ENCODE measurements at regions not wholly inside any gene's neighbourhood (a gene's known extent, or its start where the extent isn't known, plus 50 kb on each side); places are given as distances from the start of the nearest gene placed in this dataset.

GRCh38 chr15:101123222-101123910 lies 128.5 kb downstream of the CHSY1 start:
- H3K36me3 Mint-ChIP-seq (ENCODE audit: insufficient read depth in 1 of 3, low read depth in 3 of 3): peaks cover 8 to 11% (median 11%) of the 10 kb centered on the region in 3 experiments
- H3K27ac ChIP-seq (ENCODE audit: insufficient read length, low read depth, low read length): no peak overlapping the region

More at GRCh38 chr15:101123222-101123910, 128.5 kb downstream of the CHSY1 start:
- no peak overlapping the region for H3K4ac ChIP-seq (ENCODE audit: low read depth, low read length)
- H3K23ac ChIP-seq (ENCODE audit: insufficient read length, low read depth, low read length): no peak overlapping the region
- no peaks in the 10 kb centered on the region for H3K79me1 ChIP-seq (ENCODE audit: insufficient read depth, low read depth, low read length, poor library complexity, severe bottlenecking)
- no peak overlapping the region for H3T11ph ChIP-seq (ENCODE audit: low read length)
- H3K27ac Mint-ChIP-seq: no peak overlapping the region
- no peak for TF ChIP-seq CTCF (conservative IDR thresholded peaks at IDR 0.05)
- H3K27me3 ChIP-seq (ENCODE audit: insufficient read depth, low read length): no peaks in the 10 kb centered on the region
- no peak overlapping the region for H2BK12ac ChIP-seq (ENCODE audit: insufficient read length, low read depth, low read length)
- no peak overlapping the region for H3K4me3 Mint-ChIP-seq
- H2BK20ac ChIP-seq (ENCODE audit: low read depth, low read length, poor library complexity, severe bottlenecking): no peak overlapping the region
- no CpG with 5 or more reads among the region's 6 CpGs for WGBS (ENCODE audit: extremely low coverage, insufficient read length, low lambda C conversion rate)
- no peak overlapping the region for H4K5ac ChIP-seq (ENCODE audit: insufficient read length, low read depth, low read length)
- no peak overlapping the region for H3K9ac ChIP-seq (ENCODE audit: extremely low read depth, insufficient read length, low read length)
- no peaks in the 10 kb centered on the region; the same call in none of the 2 replicates for H3K4me1 ChIP-seq (ENCODE audit: insufficient read depth, low read length)
- H3K4me2 ChIP-seq (ENCODE audit: insufficient read depth, insufficient read length, low read length): no peak overlapping the region
- no peak overlapping the region for H4K91ac ChIP-seq (ENCODE audit: insufficient read length, low read depth, low read length)
- no peak for DNase-seq
- no peak overlapping the region for H3K18ac ChIP-seq (ENCODE audit: insufficient read length, low read depth, low read length)
- H2BK15ac ChIP-seq (ENCODE audit: low read depth, low read length): no peak overlapping the region
- H3K9me3 Mint-ChIP-seq: peaks cover 7 to 9% of the 10 kb centered on the region in 2 experiments; a peak in 4 of 5 replicates
- H4K8ac ChIP-seq (replicated peaks; ENCODE audit: insufficient read length, low read depth, low read length): no peak overlapping the region
- no peak overlapping the region for H2BK120ac ChIP-seq (ENCODE audit: low read depth, low read length, poor library complexity, severe bottlenecking)
- H2AFZ ChIP-seq (ENCODE audit: low read length): no peak overlapping the region
- H3K4me1 Mint-ChIP-seq: peaks cover 28 to 44% of the 10 kb centered on the region in 2 experiments
- peaks cover 3% of the 10 kb centered on the region; the same call in 1 of the 2 replicates for H3K27me3 Mint-ChIP-seq (ENCODE audit: low read depth)
- no peak overlapping the region for H3K56ac ChIP-seq (ENCODE audit: insufficient read length, low read depth, low read length)
- H2AK5ac ChIP-seq (ENCODE audit: insufficient read length, low read length): no peak overlapping the region
- no peaks in the 10 kb centered on the region for H3K79me2 ChIP-seq (ENCODE audit: insufficient read depth, low read length)
- no peaks in the 10 kb centered on the region for H4K20me1 ChIP-seq (ENCODE audit: control insufficient read depth, insufficient read depth, insufficient read length)
- H3K9me3 ChIP-seq (ENCODE audit: control insufficient read depth, low read depth, low read length): no peaks in the 10 kb centered on the region
- H2BK5ac ChIP-seq (ENCODE audit: insufficient read length, low read length): no peak overlapping the region
- no peak overlapping the region for H3K14ac ChIP-seq (ENCODE audit: insufficient read depth, low read length)
- no peaks in the 10 kb centered on the region for H3K23me2 ChIP-seq (ENCODE audit: insufficient read length, low read depth, low read length, poor library complexity, severe bottlenecking)
